ENCODE measurements at regions not wholly inside any gene's neighbourhood (a gene's known extent, or its start where the extent isn't known, plus 50 kb on each side); places are given as distances from the start of the nearest gene placed in this dataset.
"Not testable (repeated sequence)": the region's sequence is repeated elsewhere in the genome, so short reads cannot be mapped to it uniquely, and the experiment has no call there.

GRCh38 chr9:115328677-115329076, 210.7 kb upstream of the TNC start:
- H3K4me3 ChIP-seq (ENCODE audit: low read depth, low read length), result no peak overlapping the region
- TF ChIP-seq, protein P1, sequence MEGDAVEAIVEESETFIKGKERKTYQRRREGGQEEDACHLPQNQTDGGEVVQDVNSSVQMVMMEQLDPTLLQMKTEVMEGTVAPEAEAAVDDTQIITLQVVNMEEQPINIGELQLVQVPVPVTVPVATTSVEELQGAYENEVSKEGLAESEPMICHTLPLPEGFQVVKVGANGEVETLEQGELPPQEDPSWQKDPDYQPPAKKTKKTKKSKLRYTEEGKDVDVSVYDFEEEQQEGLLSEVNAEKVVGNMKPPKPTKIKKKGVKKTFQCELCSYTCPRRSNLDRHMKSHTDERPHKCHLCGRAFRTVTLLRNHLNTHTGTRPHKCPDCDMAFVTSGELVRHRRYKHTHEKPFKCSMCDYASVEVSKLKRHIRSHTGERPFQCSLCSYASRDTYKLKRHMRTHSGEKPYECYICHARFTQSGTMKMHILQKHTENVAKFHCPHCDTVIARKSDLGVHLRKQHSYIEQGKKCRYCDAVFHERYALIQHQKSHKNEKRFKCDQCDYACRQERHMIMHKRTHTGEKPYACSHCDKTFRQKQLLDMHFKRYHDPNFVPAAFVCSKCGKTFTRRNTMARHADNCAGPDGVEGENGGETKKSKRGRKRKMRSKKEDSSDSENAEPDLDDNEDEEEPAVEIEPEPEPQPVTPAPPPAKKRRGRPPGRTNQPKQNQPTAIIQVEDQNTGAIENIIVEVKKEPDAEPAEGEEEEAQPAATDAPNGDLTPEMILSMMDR (IDR thresholded peaks at IDR 0.05; ENCODE audit: insufficient read depth, low read length, missing control alignments), result no peak
- no peak for DNase-seq (ENCODE audit: low read depth, low spot score)
- ChIA-PET CTCF (interaction anchor here (0.9 kb wide), 1 partner anchor 1318 kb away, joined by 3 read pairs; no protein-coding TSS in a partner anchor), POLR2A (no interaction called here)

DNA sequence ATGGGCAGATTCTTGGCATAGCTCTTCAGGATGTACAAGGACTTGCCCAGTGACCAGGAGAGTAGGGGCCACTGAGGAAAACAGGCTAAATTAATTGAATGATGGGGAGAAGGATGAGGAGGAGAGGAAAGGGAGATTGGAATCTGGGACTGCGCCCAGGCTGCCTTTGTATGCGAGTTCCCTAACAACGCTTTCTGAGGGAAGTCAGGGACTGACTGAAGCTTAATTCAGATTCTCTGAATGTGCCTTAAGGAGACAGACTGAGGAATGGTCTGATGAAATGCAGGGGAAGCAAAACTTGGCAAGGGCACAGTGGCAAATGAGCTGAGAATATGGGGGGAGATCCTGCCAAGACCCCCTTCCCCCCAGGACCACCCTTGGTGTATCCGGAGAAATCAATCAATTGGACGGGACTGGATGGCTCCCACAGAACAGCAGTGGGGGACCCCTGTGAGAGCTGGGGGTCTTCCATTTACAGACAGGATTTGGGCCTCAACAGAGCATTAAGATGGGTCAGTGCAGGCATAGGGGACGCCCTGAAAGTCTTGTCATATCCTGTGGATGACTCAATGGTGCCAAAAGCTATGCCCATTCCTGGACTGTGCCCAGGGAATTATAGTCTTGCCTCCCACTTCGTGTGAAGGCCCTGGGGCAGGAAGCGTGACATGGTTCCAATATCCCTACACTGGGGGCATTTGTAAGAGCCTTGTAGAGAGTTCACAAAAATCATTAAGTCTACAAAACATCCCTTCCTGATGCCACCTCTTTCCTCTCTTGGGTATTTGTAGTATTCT, 215.5 kb upstream of the TNC start:
- H3K4me3 ChIP-seq (ENCODE audit: low read depth, low read length), result no peak overlapping the region
- no peak for DNase-seq (ENCODE audit: low read depth, low spot score)
- ChIA-PET CTCF (no interaction called here), POLR2A (no interaction called here)
- TF ChIP-seq, protein P1 (IDR thresholded peaks at IDR 0.05; ENCODE audit: insufficient read depth, low read length, missing control alignments), result no peak

DNA sequence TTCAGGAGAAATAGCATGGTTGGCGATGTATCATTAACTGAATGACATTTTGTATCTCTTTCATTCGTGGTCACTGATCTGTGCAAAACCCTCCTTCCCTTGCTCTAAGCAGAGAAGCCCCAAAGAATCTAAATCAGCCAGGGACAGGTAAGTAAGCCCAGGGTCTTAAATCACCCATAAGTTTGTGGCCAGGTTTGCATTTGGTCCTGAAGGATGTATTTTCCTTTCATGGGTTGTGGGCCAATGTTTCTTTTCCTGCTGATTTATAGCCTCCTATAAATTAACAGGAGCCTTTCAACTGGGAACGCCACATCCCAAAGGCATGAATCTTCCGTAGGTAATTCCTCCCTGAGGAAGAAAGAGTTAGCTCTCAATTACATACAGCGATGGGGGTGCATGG, 217.5 kb upstream of the TNC start:
- POLR2A ChIA-PET, result no interaction called here

GRCh38 chr9:115340314-115340713, 222.4 kb upstream of the TNC start:
- TF ChIP-seq, protein P1 (IDR thresholded peaks at IDR 0.05; ENCODE audit: insufficient read depth, low read length, missing control alignments), result no peak
- DNase-seq (ENCODE audit: low read depth, low spot score), result no peak
- H3K4me3 ChIP-seq (ENCODE audit: low read depth, low read length), result no peak overlapping the region
- CTCF ChIA-PET, result no interaction called here
- POLR2A ChIA-PET, result no interaction called here

More for the DNA sequence above, 217.5 kb upstream of the TNC start:
- no peak overlapping the region for H3K4me3 ChIP-seq (ENCODE audit: low read depth, low read length)
- TF ChIP-seq, protein P1 (IDR thresholded peaks at IDR 0.05; ENCODE audit: insufficient read depth, low read length, missing control alignments), result no peak
- no peak for DNase-seq (ENCODE audit: low read depth, low spot score)
- CTCF ChIA-PET, result no interaction called here

DNA sequence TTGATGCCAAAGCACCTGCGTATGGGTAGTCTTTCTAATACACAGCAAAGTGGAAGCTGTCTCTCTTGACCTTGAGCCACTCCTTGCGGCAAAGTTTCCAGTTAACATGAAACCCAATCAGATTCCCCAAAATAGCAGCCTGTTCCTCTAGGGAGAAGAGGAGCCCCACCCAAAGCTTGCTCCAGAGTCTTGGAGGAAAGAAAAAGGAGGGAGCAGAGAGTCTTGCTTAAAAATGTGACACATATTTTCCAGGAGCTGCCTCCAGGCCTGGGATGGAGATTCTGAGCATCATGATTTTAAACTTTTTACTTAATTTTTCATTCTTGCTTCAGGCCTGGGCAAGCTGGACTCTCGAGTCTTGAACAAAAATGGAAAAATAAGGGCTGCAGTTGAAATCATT, 223.5 kb upstream of the TNC start:
- ChIA-PET POLR2A (no interaction called here), CTCF (no interaction called here)
- no peak for DNase-seq (ENCODE audit: low read depth, low spot score)
- TF ChIP-seq, protein P1 (IDR thresholded peaks at IDR 0.05; ENCODE audit: insufficient read depth, low read length, missing control alignments), result no peak
- H3K4me3 ChIP-seq (ENCODE audit: low read depth, low read length), result no peak overlapping the region

GRCh38 chr9:115347776-115348175, 229.8 kb upstream of the TNC start:
- H3K4me3 ChIP-seq (ENCODE audit: low read depth, low read length); DNase-seq (ENCODE audit: low read depth, low spot score); CTCF ChIA-PET; POLR2A ChIA-PET: not testable (repeated sequence)

- CTCF ChIA-PET; DNase-seq (ENCODE audit: low read depth, low spot score): not testable (repeated sequence)
Measured at GRCh38 chr9:115348936-115349335, 231.0 kb upstream of the TNC start.

More at GRCh38 chr9:115348936-115349335, 231.0 kb upstream of the TNC start:
- H3K4me3 ChIP-seq (ENCODE audit: low read depth, low read length); POLR2A ChIA-PET: not testable (repeated sequence)
